Spleen (tissue), 7 donors: ENCODE measurements at regions not wholly inside any gene's neighbourhood (a gene's known extent, or its start where the extent isn't known, plus 50 kb on each side); places are given as distances from the start of the nearest gene placed in this dataset.

ENCODE experiments used
- CTCF ChIP-seq, 11 experiments: fragments of 200-600 bp in 7 of 11; fragments of 450-650 bp in 4 of 11; sonication (generic) in 4 of 11; IDR thresholded peaks in 8 of 11; conservative IDR thresholded peaks in 3 of 11; 1 replicate in 7 of 11; 2 replicates in 4 of 11; pipeline versions ENCODE4 v1.4.0 to v1.8.0; 2016 to 2021; ENCODE audit warnings: antibody characterized with exemption in 11 of 11, inconsistent platforms in 4 of 11, mild to moderate bottlenecking in 1 of 11
- POLR2A ChIP-seq, 3 donors: fragments of 450-650 bp; IDR thresholded peaks; one replicate each; pipeline ENCODE4 v1.5.1; 2017; ENCODE audit warnings: antibody characterized with exemption in 3 of 3, mild to moderate bottlenecking in 1 of 3
- POLR2AphosphoS5 ChIP-seq, 3 donors: sonication (generic); formaldehyde crosslinking; IDR thresholded peaks; one replicate each; pipeline ENCODE4 v1.5.1; 2017; ENCODE audit warnings: antibody characterized with exemption in 3 of 3
- donor health status: DM: no; HTN: no; CAD: no; lungs with moderate emphysema.
- donor health status: DM: no; HTN: no; CAD: no.
- donor health status: DM: no; HTN: no; CAD: no.

GRCh38 chr2:105578166-105578565 is 166.5 kb upstream of the NCK2 start:
- TF ChIP-seq CTCF (IDR thresholded peaks at IDR 0.05 in 8 of 11, conservative IDR thresholded peaks at IDR 0.05 in 3 of 11) (no peak), POLR2AphosphoS5 (IDR thresholded peaks at IDR 0.05) (no peak), POLR2A (IDR thresholded peaks at IDR 0.05) (no peak)
